ENCODE measurements at regions not wholly inside any gene's neighbourhood (a gene's known extent, or its start where the extent isn't known, plus 50 kb on each side); places are given as distances from the start of the nearest gene placed in this dataset.

DNA sequence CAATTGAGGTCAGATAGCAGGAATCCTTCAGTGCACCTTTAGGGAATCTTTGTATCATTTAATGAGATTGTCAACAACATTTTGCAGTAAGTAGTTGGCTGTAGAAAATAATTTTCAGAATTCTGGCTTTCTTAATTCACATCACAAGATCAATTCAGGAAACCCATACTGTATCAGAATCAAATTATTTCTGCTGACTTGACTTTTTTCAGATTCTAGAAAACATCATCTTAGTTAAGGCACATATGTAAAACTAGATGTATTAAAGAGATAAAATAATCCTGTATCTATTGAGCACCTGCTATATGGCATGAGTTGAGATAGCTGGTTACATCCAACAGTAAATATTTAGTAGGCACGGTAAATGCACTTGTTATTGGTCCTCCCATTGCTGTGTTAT lies 791.4 kb downstream of the TDRD15 start:
- WGBS, 4 donors, result 85 to 96% (median 91%) methylated on average over 1 of the region's 1 CpG
- H3K4me3 ChIP-seq, result no peak overlapping the region
- no peak for ATAC-seq
- H3K4me1 ChIP-seq, result no peaks in the 10 kb centered on the region
- H3K27ac ChIP-seq, result no peak overlapping the region
- no peaks in the 10 kb centered on the region for H3K36me3 ChIP-seq
- H3K9me3 ChIP-seq, result no peaks in the 10 kb centered on the region
- no peak for TF ChIP-seq POLR2A (IDR thresholded peaks at IDR 0.05)
- TF ChIP-seq, protein P1, sequence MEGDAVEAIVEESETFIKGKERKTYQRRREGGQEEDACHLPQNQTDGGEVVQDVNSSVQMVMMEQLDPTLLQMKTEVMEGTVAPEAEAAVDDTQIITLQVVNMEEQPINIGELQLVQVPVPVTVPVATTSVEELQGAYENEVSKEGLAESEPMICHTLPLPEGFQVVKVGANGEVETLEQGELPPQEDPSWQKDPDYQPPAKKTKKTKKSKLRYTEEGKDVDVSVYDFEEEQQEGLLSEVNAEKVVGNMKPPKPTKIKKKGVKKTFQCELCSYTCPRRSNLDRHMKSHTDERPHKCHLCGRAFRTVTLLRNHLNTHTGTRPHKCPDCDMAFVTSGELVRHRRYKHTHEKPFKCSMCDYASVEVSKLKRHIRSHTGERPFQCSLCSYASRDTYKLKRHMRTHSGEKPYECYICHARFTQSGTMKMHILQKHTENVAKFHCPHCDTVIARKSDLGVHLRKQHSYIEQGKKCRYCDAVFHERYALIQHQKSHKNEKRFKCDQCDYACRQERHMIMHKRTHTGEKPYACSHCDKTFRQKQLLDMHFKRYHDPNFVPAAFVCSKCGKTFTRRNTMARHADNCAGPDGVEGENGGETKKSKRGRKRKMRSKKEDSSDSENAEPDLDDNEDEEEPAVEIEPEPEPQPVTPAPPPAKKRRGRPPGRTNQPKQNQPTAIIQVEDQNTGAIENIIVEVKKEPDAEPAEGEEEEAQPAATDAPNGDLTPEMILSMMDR (IDR thresholded peaks at IDR 0.05), result no peak
- intact Hi-C loops (cut with DNase I), result no loop called here
- no peaks in the 10 kb centered on the region for H3K27me3 ChIP-seq
- no peak for DNase-seq

DNA sequence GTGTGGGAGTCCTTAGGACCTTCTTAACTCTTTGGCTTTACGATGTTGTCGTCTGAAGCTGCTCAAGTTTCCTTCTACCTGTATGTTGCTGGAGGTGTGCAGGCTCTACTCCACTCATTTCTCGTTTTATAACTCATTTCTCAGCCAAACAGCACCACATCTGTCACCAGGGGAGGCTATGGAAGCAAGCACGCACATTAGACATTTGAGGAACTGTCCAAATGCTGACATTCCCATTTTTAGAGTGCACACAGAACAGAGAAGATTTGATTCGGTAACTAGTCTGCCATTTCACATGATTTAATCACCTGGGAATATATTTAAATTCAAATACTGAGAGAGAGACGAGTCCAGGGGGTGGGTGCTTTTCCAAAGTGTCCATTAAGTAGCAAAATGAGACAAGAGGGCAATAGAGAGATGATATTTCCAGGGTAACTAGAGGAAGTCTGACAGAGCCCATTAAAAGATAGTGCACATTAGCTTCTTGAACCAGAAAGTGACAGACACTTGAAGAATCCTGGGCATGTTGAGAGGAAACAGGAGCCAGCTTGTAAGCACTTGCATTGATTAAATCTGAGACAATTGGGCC lies 793.3 kb downstream of the TDRD15 start:
- ATAC-seq (no peak), DNase-seq (no peak)
- intact Hi-C loops (cut with DNase I), result no loop called here
- Histone ChIP-seq H3K4me3 (no peak overlapping the region), H3K27me3 (no peaks in the 10 kb centered on the region), H3K9me3 (no peaks in the 10 kb centered on the region), H3K27ac (no peak overlapping the region), H3K4me1 (no peaks in the 10 kb centered on the region), H3K36me3 (no peaks in the 10 kb centered on the region)
- TF ChIP-seq POLR2A (IDR thresholded peaks at IDR 0.05), result no peak
- TF ChIP-seq, protein P1 (IDR thresholded peaks at IDR 0.05), result no peak
- WGBS, 4 donors, result 33 to 43% (median 41%) methylated on average over 6 of the region's 6 CpGs

DNA sequence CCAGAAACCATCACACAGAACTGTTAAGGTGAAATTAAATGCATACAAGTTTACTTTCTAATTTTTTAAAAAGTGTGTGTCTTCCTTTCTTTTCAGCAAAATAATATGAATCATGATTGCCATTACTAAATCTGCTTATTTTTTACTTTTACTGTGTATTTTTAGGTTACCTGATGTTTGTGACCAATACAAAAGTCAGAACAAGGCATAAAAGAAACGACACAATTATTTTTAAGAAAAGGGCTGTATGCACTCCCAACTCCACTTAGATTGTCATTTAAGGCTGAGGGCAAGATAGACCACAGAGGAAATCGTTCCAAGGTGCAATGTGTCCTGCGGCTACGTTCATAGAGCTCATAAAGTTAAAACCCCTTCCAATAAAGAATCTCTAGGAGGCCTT lies 797.0 kb downstream of the TDRD15 start:
- Histone ChIP-seq H3K4me1 (no peaks in the 10 kb centered on the region), H3K27me3 (no peaks in the 10 kb centered on the region), H3K36me3 (no peaks in the 10 kb centered on the region), H3K27ac (no peak overlapping the region), H3K9me3 (peaks cover 0 to 25% (median 13%) of the 10 kb centered on the region in 12 donors), H3K4me3 (no peak overlapping the region)
- intact Hi-C loops (cut with DNase I), result no loop called here
- TF ChIP-seq POLR2A (IDR thresholded peaks at IDR 0.05), result no peak
- TF ChIP-seq, protein P1 (IDR thresholded peaks at IDR 0.05), result no peak
- WGBS, 4 donors, result 77 to 80% (median 78%) methylated on average over 4 of the region's 4 CpGs
- no peak for DNase-seq
- no peak for ATAC-seq

DNA sequence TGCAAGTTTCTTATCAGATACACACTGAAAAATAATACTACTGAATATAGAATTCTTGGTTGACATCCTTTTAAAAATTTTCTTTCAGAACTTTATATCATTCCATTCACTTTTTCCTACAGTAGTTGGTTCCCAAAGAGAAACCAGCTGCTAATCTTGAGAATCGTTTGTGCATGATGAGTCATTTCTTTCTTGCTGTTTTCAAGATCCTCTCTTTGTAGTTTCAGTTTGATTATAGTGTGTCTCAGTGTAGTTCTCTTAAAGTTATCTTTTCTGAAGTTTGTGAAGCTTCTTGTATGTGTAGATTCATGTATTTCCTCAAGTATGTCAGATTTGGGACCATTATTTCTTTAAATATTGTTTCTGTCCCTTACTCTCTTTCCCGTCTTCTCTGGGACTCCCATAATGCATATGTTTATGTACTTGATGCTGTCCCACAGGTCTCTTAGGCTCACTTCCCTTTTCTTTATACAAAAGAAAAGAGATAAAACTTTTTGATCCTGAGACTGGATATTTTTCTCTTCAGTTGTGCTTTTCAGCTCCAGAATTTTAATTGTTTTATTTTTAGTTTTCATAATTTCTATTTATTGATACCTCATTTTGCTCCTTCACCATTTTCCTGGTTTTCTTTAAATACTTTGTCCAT lies 801.0 kb downstream of the TDRD15 start:
- ATAC-seq (no peak), DNase-seq (no peak)
- intact Hi-C loops (cut with DNase I), result no loop called here
- H3K36me3 ChIP-seq, result no peaks in the 10 kb centered on the region
- H3K9me3 ChIP-seq, result peaks cover 0 to 38% (median 17%) of the 10 kb centered on the region in 12 donors
- no peaks in the 10 kb centered on the region for H3K4me1 ChIP-seq
- 58 to 68% (median 64%) methylated on average over 2 of the region's 2 CpGs for WGBS, 4 donors
- no peak overlapping the region for H3K27ac ChIP-seq
- no peaks in the 10 kb centered on the region for H3K27me3 ChIP-seq
- TF ChIP-seq, protein P1 (IDR thresholded peaks at IDR 0.05), result no peak
- TF ChIP-seq POLR2A (IDR thresholded peaks at IDR 0.05), result no peak
- H3K4me3 ChIP-seq, result no peak overlapping the region

Data from heart left ventricle (tissue), 16 donors.